B cell (primary cell): ENCODE measurements at regions not wholly inside any gene's neighbourhood (a gene's known extent, or its start where the extent isn't known, plus 50 kb on each side); places are given as distances from the start of the nearest gene placed in this dataset.
"Not testable (repeated sequence)": the region's sequence is repeated elsewhere in the genome, so short reads cannot be mapped to it uniquely, and the experiment has no call there.

Experiments
- ATAC-seq: fragments of 200-7000 bp; cut with Tn5 transposase; one replicate; pipeline ENCODE4 v1.10.0; 2021; ENCODE audit warnings: low read depth, mild to moderate bottlenecking, moderate number of reproducible peaks, moderate library complexity
- CTCF ChIA-PET: fragments of 350-600 bp; sonication (Branson Sonifier 250); formaldehyde crosslinking; loops from one replicate; lab custom pipeline; 2021; ENCODE audit warnings: antibody characterized with exemption, inconsistent platforms; lab: Charles Lee
- POLR2A ChIA-PET: fragments of 350-600 bp; sonication (Branson Sonifier 250); formaldehyde crosslinking; loops from one replicate; lab custom pipeline; 2021; ENCODE audit warnings: antibody characterized with exemption; lab: Charles Lee
- DNase-seq: peaks from one replicate; pipeline ENCODE4 v3.0.0; 2013
- H2AFZ ChIP-seq: 2 replicates; pipeline ENCODE4 v1.6.1; 2012; ENCODE audit warnings: mild to moderate bottlenecking, low read depth, low read length; ENCODE audit not compliant: insufficient read depth, poor library complexity, severe bottlenecking
- H3K27ac ChIP-seq, 2 donors: 1 replicate in 1 of 2; 2 replicates in 1 of 2; pipeline ENCODE4 v1.5.1; 2012 to 2013; ENCODE audit warnings: low read length in 2 of 2, mild to moderate bottlenecking in 2 of 2, moderate library complexity in 1 of 2
- H3K27me3 ChIP-seq, 4 experiments: fragments of 200-600 bp in 1 of 4; sonication (generic) in 1 of 4; replicated peaks in 1 of 4; 1 replicate in 2 of 4; 2 replicates in 2 of 4; pipeline versions ENCODE4 v1.6.1 to v1.7.0; 2013 to 2016; ENCODE audit warnings: low read length in 3 of 4, mild to moderate bottlenecking in 2 of 4, mixed read lengths in 1 of 4, moderate library complexity in 1 of 4; ENCODE audit not compliant: insufficient read depth in 4 of 4, control insufficient read depth in 3 of 4; ENCODE audit errors: control extremely low read depth in 1 of 4
- H3K36me3 ChIP-seq, 2 experiments: replicated peaks in 1 of 2; 1 replicate in 1 of 2; 2 replicates in 1 of 2; pipeline versions ENCODE4 v1.6.1 to v1.7.1; 2013; ENCODE audit warnings: low read length in 1 of 2; ENCODE audit not compliant: insufficient read depth in 2 of 2, control insufficient read depth in 1 of 2; ENCODE audit errors: control extremely low read depth in 1 of 2, extremely low read depth in 1 of 2
- H3K4me1 ChIP-seq, 2 donors: fragments of 200-600 bp in 1 of 2; sonication (generic) in 1 of 2; 1 replicate in 1 of 2; 2 replicates in 1 of 2; pipeline versions ENCODE4 v1.5.1 to v1.6.1; 2013 to 2017; ENCODE audit warnings: low read length in 2 of 2; ENCODE audit not compliant: control insufficient read depth in 2 of 2, insufficient read depth in 2 of 2
- H3K4me2 ChIP-seq: replicated peaks from 2 replicates; pipeline ENCODE3; 2012; ENCODE audit warnings: mild to moderate bottlenecking, low read depth, low read length; ENCODE audit not compliant: poor library complexity, severe bottlenecking
- H3K4me3 ChIP-seq, 5 experiments: fragments of 200-600 bp in 1 of 5; sonication (generic) in 1 of 5; 1 replicate in 3 of 5; 2 replicates in 2 of 5; pipeline versions ENCODE4 v1.5.1 to v1.7.0; 2011 to 2016; ENCODE audit warnings: low read length in 4 of 5, mild to moderate bottlenecking in 4 of 5, low read depth in 2 of 5, control low read depth in 1 of 5, moderate library complexity in 1 of 5; ENCODE audit not compliant: insufficient read depth in 1 of 5; ENCODE audit errors: control extremely low read depth in 1 of 5, extremely low read depth in 1 of 5
- H3K79me2 ChIP-seq: fragments of 200-600 bp; sonication (generic); one replicate; pipeline ENCODE4 v1.6.0; 2016; ENCODE audit warnings: low read length; ENCODE audit not compliant: control insufficient read depth, insufficient read depth
- H3K9ac ChIP-seq: fragments of 200-600 bp; sonication (generic); 2 replicates; pipeline ENCODE4 v1.6.1; 2017; ENCODE audit warnings: mild to moderate bottlenecking, low read length, moderate library complexity
- H3K9me3 ChIP-seq, 3 donors: one replicate each; pipeline versions ENCODE4 v1.6.1 to v1.7.1; 2013; ENCODE audit warnings: low read length in 2 of 3; ENCODE audit not compliant: control insufficient read depth in 2 of 3, insufficient read depth in 1 of 3; ENCODE audit errors: control extremely low read depth in 1 of 3
- H4K20me1 ChIP-seq: 2 replicates; pipeline ENCODE4 v1.6.0; 2012; ENCODE audit warnings: mild to moderate bottlenecking, low read length; ENCODE audit not compliant: insufficient read depth, control insufficient read depth, poor library complexity, severe bottlenecking
- H3K27ac Mint-ChIP-seq: one replicate; pipeline ENCODE4 v1.8.0; 2021; ENCODE audit warnings: mixed read lengths
- H3K27me3 Mint-ChIP-seq: one replicate; pipeline ENCODE4 v1.8.0; 2021; ENCODE audit warnings: mixed read lengths
- H3K4me1 Mint-ChIP-seq: one replicate; pipeline ENCODE4 v1.8.0; 2021; ENCODE audit warnings: mixed read lengths
- H3K4me3 Mint-ChIP-seq: one replicate; pipeline ENCODE4 v1.8.0; 2021; ENCODE audit warnings: mixed read lengths
- H3K9me3 Mint-ChIP-seq: one replicate; pipeline ENCODE4 v1.8.0; 2022; ENCODE audit warnings: mixed read lengths; ENCODE audit not compliant: insufficient read depth
- EZH2 ChIP-seq: IDR thresholded peaks from 2 replicates; pipeline ENCODE4 v1.6.1; 2012; ENCODE audit warnings: borderline replicate concordance, low read depth, mild to moderate bottlenecking, moderate library complexity, low read length; ENCODE audit not compliant: insufficient read depth, poor library complexity, severe bottlenecking
- WGBS: methylation state at CpG from one replicate; pipeline ENCODE4 v1.1.5; 2013; ENCODE audit warnings: missing lambda C conversion rate; ENCODE audit not compliant: insufficient coverage; 5-methylcytosine and 5-hydroxymethylcytosine counted together
- intact Hi-C: fragments of 100-400 bp; cut with micrococcal nuclease; formaldehyde crosslinking; loops from one replicate; pipeline ENCODE4 v1.10.0; 2022
- TF ChIP-seq, protein P1 (sequence below): fragments of 200-600 bp; IDR thresholded peaks from one replicate; pipeline ENCODE4 v1.8.0; 2022; ENCODE audit warnings: antibody characterized with exemption, mild to moderate bottlenecking

DNA sequence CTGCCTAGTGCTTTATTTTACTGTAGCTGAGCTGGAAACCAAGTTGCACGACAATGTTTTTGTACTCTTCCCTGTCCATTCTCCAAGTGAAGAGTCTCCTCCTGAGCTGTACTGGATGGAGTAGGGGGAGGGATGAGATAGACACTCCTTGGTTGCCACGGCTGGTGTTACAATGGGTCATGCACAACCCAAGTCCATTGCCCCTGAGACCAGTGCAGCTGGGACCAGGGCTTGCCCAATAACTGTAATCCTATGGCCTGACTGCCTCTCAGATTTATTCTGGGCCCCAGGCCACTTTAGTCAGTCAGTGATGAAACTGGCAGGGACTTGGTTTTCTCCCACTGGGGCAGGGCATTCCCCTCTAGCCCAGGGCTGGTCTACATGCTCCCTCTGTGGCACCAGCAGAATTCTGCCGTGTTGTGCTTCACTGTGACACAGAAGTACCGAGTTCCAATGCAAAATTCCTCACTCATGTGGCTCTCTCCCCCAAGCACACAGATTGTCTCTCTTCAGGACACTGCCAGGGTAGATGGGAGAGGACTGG is 203.3 kb upstream of the PCDH18 start:
- TF ChIP-seq EZH2, result no peak
- TF ChIP-seq, protein P1, sequence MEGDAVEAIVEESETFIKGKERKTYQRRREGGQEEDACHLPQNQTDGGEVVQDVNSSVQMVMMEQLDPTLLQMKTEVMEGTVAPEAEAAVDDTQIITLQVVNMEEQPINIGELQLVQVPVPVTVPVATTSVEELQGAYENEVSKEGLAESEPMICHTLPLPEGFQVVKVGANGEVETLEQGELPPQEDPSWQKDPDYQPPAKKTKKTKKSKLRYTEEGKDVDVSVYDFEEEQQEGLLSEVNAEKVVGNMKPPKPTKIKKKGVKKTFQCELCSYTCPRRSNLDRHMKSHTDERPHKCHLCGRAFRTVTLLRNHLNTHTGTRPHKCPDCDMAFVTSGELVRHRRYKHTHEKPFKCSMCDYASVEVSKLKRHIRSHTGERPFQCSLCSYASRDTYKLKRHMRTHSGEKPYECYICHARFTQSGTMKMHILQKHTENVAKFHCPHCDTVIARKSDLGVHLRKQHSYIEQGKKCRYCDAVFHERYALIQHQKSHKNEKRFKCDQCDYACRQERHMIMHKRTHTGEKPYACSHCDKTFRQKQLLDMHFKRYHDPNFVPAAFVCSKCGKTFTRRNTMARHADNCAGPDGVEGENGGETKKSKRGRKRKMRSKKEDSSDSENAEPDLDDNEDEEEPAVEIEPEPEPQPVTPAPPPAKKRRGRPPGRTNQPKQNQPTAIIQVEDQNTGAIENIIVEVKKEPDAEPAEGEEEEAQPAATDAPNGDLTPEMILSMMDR, result no peak
- Mint-ChIP-seq H3K27ac (no peak overlapping the region), H3K4me1 (no peaks in the 10 kb centered on the region), H3K27me3 (no peaks in the 10 kb centered on the region), H3K4me3 (no peak overlapping the region), H3K9me3 (no peaks in the 10 kb centered on the region)
- no peak overlapping the region for H3K4me2 ChIP-seq
- H3K79me2 ChIP-seq, result no peaks in the 10 kb centered on the region
- ATAC-seq, result no peak
- no peaks in the 10 kb centered on the region for H3K27me3 ChIP-seq
- no peak overlapping the region for H3K9ac ChIP-seq
- H3K36me3 ChIP-seq, result no peaks in the 10 kb centered on the region
- no peaks in the 10 kb centered on the region for H4K20me1 ChIP-seq
- H3K9me3 ChIP-seq, result peaks cover 0 to 15% (median 0%) of the 10 kb centered on the region in 3 donors
- H3K4me1 ChIP-seq, result no peaks in the 10 kb centered on the region
- CTCF ChIA-PET, result no interaction called here
- no peak overlapping the region for H2AFZ ChIP-seq
- POLR2A ChIA-PET, result no interaction called here
- intact Hi-C loops, result no loop called here
- H3K27ac ChIP-seq, result no peak overlapping the region
- DNase-seq, result no peak
- H3K4me3 ChIP-seq, result no peak overlapping the region
- 78% methylated on average over 2 of the region's 4 CpGs for WGBS

DNA sequence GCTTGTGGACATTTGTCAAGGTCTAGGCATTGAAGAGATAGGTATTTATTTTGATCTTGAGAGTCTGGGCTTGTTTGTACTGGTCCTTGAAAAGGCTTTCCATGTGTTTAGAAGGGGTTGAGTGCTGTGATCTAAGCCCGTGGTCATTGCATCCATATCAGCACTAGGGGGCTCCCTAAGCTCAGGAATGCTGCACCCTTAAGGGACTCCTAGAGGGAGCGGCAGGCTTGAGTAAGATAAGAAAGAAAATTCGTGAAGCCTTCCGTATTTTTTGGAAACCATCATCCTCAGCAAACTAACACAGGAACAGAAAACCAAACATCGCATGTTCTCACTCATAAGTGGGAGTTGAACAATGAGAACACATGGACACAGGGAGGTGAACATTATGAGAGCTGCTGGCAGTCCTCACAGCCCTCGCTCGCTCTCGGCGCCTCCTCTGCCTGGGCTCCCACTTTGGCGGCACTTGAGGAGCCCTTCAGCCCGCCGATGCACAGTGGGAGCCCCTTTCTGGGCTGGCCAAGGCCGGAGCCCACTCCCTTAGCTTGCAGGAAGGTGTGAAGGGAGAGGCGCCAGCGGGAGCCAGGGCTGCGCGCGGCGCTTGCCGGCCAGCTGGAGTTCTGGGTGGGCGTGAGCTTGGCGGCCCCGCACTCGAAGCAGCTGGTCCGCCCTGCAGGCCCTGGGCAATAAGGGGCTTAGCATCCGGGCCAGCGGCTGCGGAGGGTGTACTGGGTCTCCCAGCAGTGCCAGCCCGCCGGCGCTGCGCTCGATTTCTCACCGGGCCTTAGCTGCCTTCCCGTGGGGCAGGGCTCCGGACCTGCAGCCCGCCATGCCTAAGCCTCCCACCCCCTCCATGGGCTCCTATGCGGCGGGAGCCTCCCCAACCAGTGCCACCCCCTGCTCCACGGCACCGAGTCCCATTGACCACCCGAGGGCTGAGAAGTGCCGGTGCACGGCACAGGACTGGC is 201.2 kb upstream of the PCDH18 start:
- H3K4me3 ChIP-seq, H3K79me2 ChIP-seq, POLR2A ChIA-PET, H3K4me1 Mint-ChIP-seq, H3K4me2 ChIP-seq, H2AFZ ChIP-seq, CTCF ChIA-PET, H3K27me3 ChIP-seq, H3K9ac ChIP-seq, H3K4me3 Mint-ChIP-seq, H3K9me3 Mint-ChIP-seq, intact Hi-C loops, H3K27ac Mint-ChIP-seq, H3K27me3 Mint-ChIP-seq, H3K36me3 ChIP-seq, ATAC-seq, H3K4me1 ChIP-seq, DNase-seq, H3K27ac ChIP-seq, H4K20me1 ChIP-seq: not testable (repeated sequence)
- H3K9me3 ChIP-seq, result peaks cover 0 to 15% (median 0%) of the 10 kb centered on the region in 3 donors
- 90% methylated on average over 33 of the region's 44 CpGs for WGBS
